ENCODE measurements at regions not wholly inside any gene's neighbourhood (a gene's known extent, or its start where the extent isn't known, plus 50 kb on each side); places are given as distances from the start of the nearest gene placed in this dataset.

GRCh38 chr12:18851271-18851670 is 113.4 kb downstream of the CAPZA3 start:
- Histone ChIP-seq H3K27me3 (ENCODE audit: control insufficient read depth, insufficient read depth, low read length) (no peaks in the 10 kb centered on the region), H3K27ac (ENCODE audit: low read depth, low read length) (no peak overlapping the region), H3K36me3 (ENCODE audit: control insufficient read depth, insufficient read depth, low read length) (no peaks in the 10 kb centered on the region)

GRCh38 chr12:18853570-18854366 is 115.8 kb downstream of the CAPZA3 start:
- no peaks in the 10 kb centered on the region for H3K4me1 ChIP-seq (ENCODE audit: control insufficient read depth, insufficient read depth, low read length)
- H3K4me3 ChIP-seq (ENCODE audit: low read length) = no peak overlapping the region
- no peaks in the 10 kb centered on the region for H3K27me3 ChIP-seq (ENCODE audit: control insufficient read depth, insufficient read depth, low read length)
- no peaks in the 10 kb centered on the region for H3K36me3 ChIP-seq (ENCODE audit: control insufficient read depth, insufficient read depth, low read length)
- no peak overlapping the region for H3K27ac ChIP-seq (ENCODE audit: low read depth, low read length)
- no peak overlapping the region for H3K9ac ChIP-seq (ENCODE audit: low read length)

More at GRCh38 chr12:18851271-18851670, 113.4 kb downstream of the CAPZA3 start:
- no peak overlapping the region for H3K9ac ChIP-seq (ENCODE audit: low read length)
- no peaks in the 10 kb centered on the region for H3K4me1 ChIP-seq (ENCODE audit: control insufficient read depth, insufficient read depth, low read length)
- no peak overlapping the region for H3K4me3 ChIP-seq (ENCODE audit: low read length)

GRCh38 chr12:18857656-18858055 is 119.7 kb downstream of the CAPZA3 start:
- no peak overlapping the region for H3K9ac ChIP-seq (ENCODE audit: low read length)
- H3K27me3 ChIP-seq (ENCODE audit: control insufficient read depth, insufficient read depth, low read length) = no peaks in the 10 kb centered on the region

GRCh38 chr12:18859400-18859799 is 121.5 kb downstream of the CAPZA3 start:
- no peak overlapping the region for H3K27ac ChIP-seq (ENCODE audit: low read depth, low read length)
- H3K4me3 ChIP-seq (ENCODE audit: low read length) = no peak overlapping the region

More at GRCh38 chr12:18857656-18858055, 119.7 kb downstream of the CAPZA3 start:
- Histone ChIP-seq H3K36me3 (ENCODE audit: control insufficient read depth, insufficient read depth, low read length) (no peaks in the 10 kb centered on the region), H3K27ac (ENCODE audit: low read depth, low read length) (no peak overlapping the region), H3K4me3 (ENCODE audit: low read length) (no peak overlapping the region), H3K4me1 (ENCODE audit: control insufficient read depth, insufficient read depth, low read length) (no peaks in the 10 kb centered on the region)

GRCh38 chr12:18861287-18861858 is 123.5 kb downstream of the CAPZA3 start:
- Histone ChIP-seq H3K4me1 (ENCODE audit: control insufficient read depth, insufficient read depth, low read length) (no peaks in the 10 kb centered on the region), H3K27ac (ENCODE audit: low read depth, low read length) (no peak overlapping the region), H3K36me3 (ENCODE audit: control insufficient read depth, insufficient read depth, low read length) (no peaks in the 10 kb centered on the region), H3K9ac (ENCODE audit: low read length) (no peak overlapping the region), H3K27me3 (ENCODE audit: control insufficient read depth, insufficient read depth, low read length) (no peaks in the 10 kb centered on the region), H3K4me3 (ENCODE audit: low read length) (no peak overlapping the region)

More at GRCh38 chr12:18859400-18859799, 121.5 kb downstream of the CAPZA3 start:
- Histone ChIP-seq H3K27me3 (ENCODE audit: control insufficient read depth, insufficient read depth, low read length) (no peaks in the 10 kb centered on the region), H3K9ac (ENCODE audit: low read length) (no peak overlapping the region), H3K36me3 (ENCODE audit: control insufficient read depth, insufficient read depth, low read length) (no peaks in the 10 kb centered on the region), H3K4me1 (ENCODE audit: control insufficient read depth, insufficient read depth, low read length) (no peaks in the 10 kb centered on the region)

GRCh38 chr12:18863769-18864500 is 126.0 kb downstream of the CAPZA3 start:
- Histone ChIP-seq H3K36me3 (ENCODE audit: control insufficient read depth, insufficient read depth, low read length) (no peaks in the 10 kb centered on the region), H3K4me1 (ENCODE audit: control insufficient read depth, insufficient read depth, low read length) (no peaks in the 10 kb centered on the region), H3K27ac (ENCODE audit: low read depth, low read length) (no peak overlapping the region), H3K27me3 (ENCODE audit: control insufficient read depth, insufficient read depth, low read length) (no peaks in the 10 kb centered on the region), H3K4me3 (ENCODE audit: low read length) (no peak overlapping the region), H3K9ac (ENCODE audit: low read length) (no peak overlapping the region)

GRCh38 chr12:18864900-18865561 is 127.1 kb downstream of the CAPZA3 start:
- Histone ChIP-seq H3K4me1 (ENCODE audit: control insufficient read depth, insufficient read depth, low read length) (no peaks in the 10 kb centered on the region), H3K4me3 (ENCODE audit: low read length) (no peak overlapping the region), H3K36me3 (ENCODE audit: control insufficient read depth, insufficient read depth, low read length) (no peaks in the 10 kb centered on the region), H3K27me3 (ENCODE audit: control insufficient read depth, insufficient read depth, low read length) (no peaks in the 10 kb centered on the region), H3K27ac (ENCODE audit: low read depth, low read length) (no peak overlapping the region), H3K9ac (ENCODE audit: low read length) (no peak overlapping the region)

GRCh38 chr12:18868717-18869116 is 130.8 kb downstream of the CAPZA3 start:
- no peaks in the 10 kb centered on the region for H3K27me3 ChIP-seq (ENCODE audit: control insufficient read depth, insufficient read depth, low read length)

GRCh38 chr12:18872770-18873169 is 134.9 kb downstream of the CAPZA3 start:
- Histone ChIP-seq H3K36me3 (ENCODE audit: control insufficient read depth, insufficient read depth, low read length) (no peaks in the 10 kb centered on the region), H3K4me1 (ENCODE audit: control insufficient read depth, insufficient read depth, low read length) (no peaks in the 10 kb centered on the region), H3K9ac (ENCODE audit: low read length) (no peak overlapping the region), H3K4me3 (ENCODE audit: low read length) (no peak overlapping the region), H3K27ac (ENCODE audit: low read depth, low read length) (no peak overlapping the region), H3K27me3 (ENCODE audit: control insufficient read depth, insufficient read depth, low read length) (no peaks in the 10 kb centered on the region)

More at GRCh38 chr12:18868717-18869116, 130.8 kb downstream of the CAPZA3 start:
- Histone ChIP-seq H3K4me3 (ENCODE audit: low read length) (no peak overlapping the region), H3K36me3 (ENCODE audit: control insufficient read depth, insufficient read depth, low read length) (no peaks in the 10 kb centered on the region), H3K27ac (ENCODE audit: low read depth, low read length) (no peak overlapping the region), H3K9ac (ENCODE audit: low read length) (no peak overlapping the region), H3K4me1 (ENCODE audit: control insufficient read depth, insufficient read depth, low read length) (no peaks in the 10 kb centered on the region)

GRCh38 chr12:18878676-18879180 is 140.8 kb downstream of the CAPZA3 start:
- no peaks in the 10 kb centered on the region for H3K27me3 ChIP-seq (ENCODE audit: control insufficient read depth, insufficient read depth, low read length)
- no peak overlapping the region for H3K27ac ChIP-seq (ENCODE audit: low read depth, low read length)
- no peaks in the 10 kb centered on the region for H3K4me1 ChIP-seq (ENCODE audit: control insufficient read depth, insufficient read depth, low read length)
- no peaks in the 10 kb centered on the region for H3K36me3 ChIP-seq (ENCODE audit: control insufficient read depth, insufficient read depth, low read length)
- no peak overlapping the region for H3K4me3 ChIP-seq (ENCODE audit: low read length)
- H3K9ac ChIP-seq (ENCODE audit: low read length) = no peak overlapping the region

- Histone ChIP-seq H3K36me3 (ENCODE audit: control insufficient read depth, insufficient read depth, low read length) (no peaks in the 10 kb centered on the region), H3K4me1 (ENCODE audit: control insufficient read depth, insufficient read depth, low read length) (no peaks in the 10 kb centered on the region), H3K27ac (ENCODE audit: low read depth, low read length) (no peak overlapping the region), H3K9ac (ENCODE audit: low read length) (no peak overlapping the region), H3K4me3 (ENCODE audit: low read length) (no peak overlapping the region), H3K27me3 (ENCODE audit: control insufficient read depth, insufficient read depth, low read length) (no peaks in the 10 kb centered on the region)
Observed at GRCh38 chr12:18882690-18883089, 144.8 kb downstream of the CAPZA3 start.

- Histone ChIP-seq H3K36me3 (ENCODE audit: control insufficient read depth, insufficient read depth, low read length) (no peaks in the 10 kb centered on the region), H3K9ac (ENCODE audit: low read length) (no peak overlapping the region), H3K27ac (ENCODE audit: low read depth, low read length) (no peak overlapping the region), H3K4me3 (ENCODE audit: low read length) (no peak overlapping the region), H3K4me1 (ENCODE audit: control insufficient read depth, insufficient read depth, low read length) (no peaks in the 10 kb centered on the region), H3K27me3 (ENCODE audit: control insufficient read depth, insufficient read depth, low read length) (no peaks in the 10 kb centered on the region)
Observed at GRCh38 chr12:18886962-18887361, 149.0 kb downstream of the CAPZA3 start.
